NAMALWA (cell line): ENCODE measurements at regions not wholly inside any gene's neighbourhood (a gene's known extent, or its start where the extent isn't known, plus 50 kb on each side); places are given as distances from the start of the nearest gene placed in this dataset.
"Not testable (repeated sequence)": the region's sequence is repeated elsewhere in the genome, so short reads cannot be mapped to it uniquely, and the experiment has no call there.

Source experiments
- DNase-seq: peaks from one replicate; pipeline ENCODE4 v3.0.0-alpha.2; 2015; ENCODE audit warnings: low spot score

DNA sequence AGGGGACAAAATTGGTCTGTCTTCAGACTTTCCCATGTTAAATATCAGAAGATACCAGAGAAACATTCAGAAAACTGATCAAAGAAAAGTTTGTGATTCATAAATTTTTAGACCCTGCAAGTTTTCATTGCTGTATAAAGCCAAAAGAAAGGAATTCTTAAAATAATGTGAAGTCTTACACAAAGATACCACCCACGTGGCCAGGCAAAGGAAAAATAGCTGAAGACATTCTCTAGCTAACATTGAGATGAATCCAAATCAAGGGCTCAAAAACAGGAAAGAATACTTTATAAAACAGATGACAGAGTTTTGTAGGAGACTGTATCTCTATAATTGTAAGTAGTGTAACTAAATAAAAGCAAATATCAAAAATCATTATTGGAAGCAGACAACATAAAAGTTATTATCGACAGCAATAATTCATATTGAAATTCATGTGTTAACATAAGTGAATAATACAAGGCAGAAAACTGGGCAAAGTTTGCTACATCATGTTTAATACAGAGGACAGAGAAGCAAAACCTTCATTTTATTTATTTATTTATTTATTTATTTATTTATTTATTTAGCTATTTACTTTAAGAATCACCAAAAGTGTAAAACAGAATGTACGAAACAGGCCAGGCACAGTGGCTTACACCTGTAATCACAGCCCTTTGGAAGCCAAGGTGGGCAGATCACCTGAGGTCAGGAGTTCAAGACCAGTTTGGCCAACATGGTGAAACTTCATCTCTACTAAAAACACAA lies 204.6 kb upstream of the SLIT2 start:
- no peak for DNase-seq

GRCh38 chr4:20046179-20046578 lies 205.5 kb upstream of the SLIT2 start:
- no peak for DNase-seq

GRCh38 chr4:20044966-20045365 lies 206.7 kb upstream of the SLIT2 start:
- DNase-seq: no peak

- DNase-seq: no peak
These were observed 207.2 kb upstream of the SLIT2 start for GRCh38 chr4:20044502-20044911.

GRCh38 chr4:20043991-20044390 lies 207.7 kb upstream of the SLIT2 start:
- no peak for DNase-seq

GRCh38 chr4:20042769-20043168 lies 208.9 kb upstream of the SLIT2 start:
- no peak for DNase-seq

GRCh38 chr4:20041839-20042407 lies 209.8 kb upstream of the SLIT2 start:
- no peak for DNase-seq

GRCh38 chr4:20037745-20038144 lies 214.0 kb upstream of the SLIT2 start:
- DNase-seq: no peak

DNA sequence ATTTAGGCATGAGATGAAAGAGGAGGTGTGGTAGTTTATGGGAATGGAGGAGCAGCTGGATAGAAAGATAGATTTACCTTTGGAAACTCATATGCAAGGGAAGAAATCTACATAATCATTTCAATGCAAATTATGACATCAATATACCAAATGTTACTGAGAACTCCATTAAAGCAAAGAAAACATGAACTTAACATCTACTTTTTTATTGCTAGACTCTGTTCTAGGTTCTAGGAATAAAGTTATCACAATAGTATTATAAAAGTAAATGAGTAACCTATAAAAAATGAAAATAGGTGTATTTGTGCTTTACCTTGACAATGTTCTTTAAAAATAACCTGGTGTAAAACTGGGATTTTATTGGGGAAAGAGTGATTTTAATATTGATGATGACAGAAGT lies 221.6 kb upstream of the SLIT2 start:
- no peak for DNase-seq

DNA sequence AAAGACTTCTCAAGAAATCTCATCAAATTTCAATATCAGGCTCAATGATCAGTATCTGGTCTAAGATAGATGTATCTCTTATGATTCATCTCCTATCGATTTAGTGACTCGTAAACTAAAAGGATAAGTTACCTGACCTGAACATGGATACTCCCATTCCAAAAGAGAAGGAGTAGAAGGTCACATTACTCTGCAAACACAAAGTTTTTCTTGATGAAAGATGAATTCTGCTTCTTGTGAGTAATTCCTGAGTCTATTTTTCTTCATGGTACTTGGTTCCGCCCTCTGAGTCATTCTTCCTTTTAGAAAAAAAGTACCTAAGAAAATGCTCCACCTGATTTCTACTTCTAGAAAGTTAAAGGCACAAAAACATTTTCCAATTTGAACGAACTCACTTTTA lies 223.1 kb upstream of the SLIT2 start:
- no peak for DNase-seq

DNA sequence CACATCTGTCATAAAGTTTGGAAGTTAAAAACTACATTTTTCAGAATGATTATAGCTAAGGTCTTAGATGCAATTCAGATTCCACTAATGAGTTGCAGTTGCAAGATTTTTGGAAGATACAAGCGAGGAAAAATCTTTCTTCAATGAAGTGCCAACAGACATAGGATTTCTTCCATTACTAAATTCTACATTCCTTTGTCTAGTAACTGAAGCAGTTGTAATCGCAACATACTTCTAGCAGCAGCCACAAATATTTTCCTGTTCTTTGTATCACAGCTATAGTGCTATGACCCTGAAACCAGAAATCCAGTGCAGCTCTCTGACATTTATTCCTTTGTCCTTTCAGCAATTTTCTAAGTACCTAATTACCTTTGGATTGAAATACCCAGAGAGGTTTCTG lies 225.2 kb upstream of the SLIT2 start:
- no peak for DNase-seq

- no peak for DNase-seq
These were observed 229.2 kb upstream of the SLIT2 start for GRCh38 chr4:20022471-20022870.

GRCh38 chr4:20020056-20020455 lies 231.6 kb upstream of the SLIT2 start:
- no peak for DNase-seq

DNA sequence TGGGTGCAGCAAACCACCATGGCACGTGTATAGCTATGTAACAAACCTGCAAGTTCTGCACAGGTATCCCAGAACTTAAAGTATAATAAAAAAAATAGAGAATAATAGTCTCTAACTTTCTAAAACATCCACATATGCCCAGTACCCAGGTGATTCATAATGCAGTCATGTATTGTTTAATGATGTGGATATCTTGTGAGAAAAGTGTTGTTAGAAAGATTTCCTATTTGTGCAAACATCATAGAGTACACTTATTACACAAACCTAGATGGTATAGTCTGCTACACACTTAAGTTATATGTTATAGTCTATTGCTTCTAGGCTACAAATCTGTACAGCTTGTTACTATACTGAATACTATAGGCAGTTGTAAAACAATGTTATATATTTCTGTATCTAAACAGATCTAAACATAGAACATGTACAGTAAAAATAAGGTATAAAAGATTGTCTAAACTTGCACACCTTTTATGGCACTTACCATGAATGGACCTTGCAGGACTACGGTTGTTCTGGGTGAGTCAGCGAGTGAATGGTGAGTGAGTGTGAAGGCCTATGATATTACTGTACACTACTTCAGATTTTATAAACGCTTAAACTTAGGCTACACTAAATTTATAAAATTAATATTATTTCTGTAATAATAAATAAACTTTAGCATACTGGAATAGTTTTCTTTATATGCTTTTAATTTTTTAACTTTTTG lies 232.2 kb upstream of the SLIT2 start:
- no peak for DNase-seq

- DNase-seq: no peak
These were observed 234.0 kb upstream of the SLIT2 start for GRCh38 chr4:20017777-20018115.

DNA sequence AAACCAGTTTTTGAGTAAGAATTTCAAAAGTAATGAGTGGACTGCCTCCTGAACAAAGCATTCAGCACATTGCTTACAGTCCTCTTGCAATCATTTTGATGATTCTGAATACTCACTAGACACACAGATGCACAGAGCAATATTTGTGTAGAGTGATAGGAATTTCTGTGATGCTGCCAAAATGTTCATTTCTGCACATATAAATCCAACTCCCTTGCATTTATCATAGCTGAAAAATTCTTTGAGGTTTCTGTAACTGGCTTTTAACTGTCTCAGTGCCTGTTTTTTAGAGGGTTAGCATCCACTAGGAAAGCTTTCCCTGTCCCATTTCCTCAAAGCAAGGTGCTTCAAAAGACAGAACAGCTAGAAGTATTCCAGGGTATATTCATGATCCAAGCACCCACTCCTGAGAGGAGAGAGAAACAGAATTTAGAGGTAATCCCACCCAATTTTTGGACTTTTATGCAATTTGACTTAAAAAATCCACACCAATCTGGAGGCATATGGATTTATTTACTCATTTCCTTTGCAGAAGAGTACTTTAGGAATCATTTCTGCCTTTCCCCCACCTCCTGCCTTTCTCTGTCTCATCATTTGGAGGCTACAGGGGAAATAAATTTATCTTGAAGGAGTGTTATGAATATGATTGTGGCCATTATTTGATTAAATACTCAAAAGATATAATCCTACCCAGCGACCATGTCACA lies 234.5 kb upstream of the SLIT2 start:
- no peak for DNase-seq

DNA sequence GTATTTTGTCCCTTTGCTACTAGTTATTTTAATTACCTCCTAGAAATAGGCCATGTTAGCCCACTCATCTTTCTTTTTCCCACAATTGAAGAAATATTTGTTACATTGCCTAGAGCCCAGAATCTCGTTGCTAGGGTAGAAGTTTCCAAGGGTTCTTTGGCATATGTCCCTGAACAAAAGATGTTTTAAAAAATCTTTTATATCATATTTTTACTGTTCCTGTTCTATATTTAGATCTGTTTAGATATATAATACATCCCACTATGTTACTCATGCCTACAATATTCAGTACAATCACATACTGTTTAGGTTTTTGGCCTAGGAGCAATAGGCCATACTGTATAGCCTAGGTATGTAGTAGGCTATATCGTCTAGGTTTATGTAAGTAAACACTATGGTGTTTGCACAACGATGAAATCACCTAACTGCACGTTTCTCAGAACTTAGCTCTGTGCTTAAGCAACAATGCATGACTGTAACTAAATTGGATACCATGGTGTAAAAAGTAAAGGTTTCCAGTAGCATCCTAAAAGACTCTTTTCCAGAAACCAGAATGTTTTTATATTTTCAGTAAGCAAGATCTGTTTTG lies 236.0 kb upstream of the SLIT2 start:
- no peak for DNase-seq

DNA sequence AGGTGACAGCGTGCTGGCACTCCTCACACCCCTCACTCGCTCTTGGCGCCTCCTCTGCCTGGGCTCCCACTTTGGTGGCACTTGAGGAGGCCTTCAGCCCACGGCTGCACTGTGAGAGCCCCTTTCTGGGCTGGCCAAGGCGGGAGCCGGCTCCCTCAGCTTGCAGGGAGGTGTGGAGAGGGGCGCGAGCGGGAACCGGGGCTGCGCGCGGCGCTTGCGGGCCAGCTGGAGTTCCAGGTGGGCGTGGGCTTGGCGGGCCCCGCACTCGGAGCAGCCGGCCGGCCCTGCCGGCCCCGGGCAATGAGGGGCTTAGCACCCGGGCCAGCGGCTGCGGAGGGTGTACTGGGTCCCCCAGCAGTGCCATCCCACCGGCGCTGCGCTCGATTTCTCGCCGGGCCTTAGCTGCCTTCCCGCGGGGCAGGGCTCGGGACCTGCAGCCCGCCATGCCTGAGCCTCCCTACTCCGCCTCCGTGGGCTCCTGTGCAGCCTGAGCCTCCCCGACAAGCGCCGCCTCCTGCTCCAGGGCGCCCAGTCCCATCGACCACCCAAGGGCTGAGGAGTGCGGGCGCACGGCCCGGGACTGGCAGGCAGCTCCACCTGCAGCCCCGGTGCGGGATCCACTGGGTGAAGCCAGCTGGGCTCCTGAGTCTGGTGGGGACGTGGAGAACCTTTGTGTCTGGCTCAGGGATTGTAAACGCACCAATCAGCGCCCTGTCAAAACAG lies 247.7 kb upstream of the SLIT2 start:
- not testable (repeated sequence) for DNase-seq

DNA sequence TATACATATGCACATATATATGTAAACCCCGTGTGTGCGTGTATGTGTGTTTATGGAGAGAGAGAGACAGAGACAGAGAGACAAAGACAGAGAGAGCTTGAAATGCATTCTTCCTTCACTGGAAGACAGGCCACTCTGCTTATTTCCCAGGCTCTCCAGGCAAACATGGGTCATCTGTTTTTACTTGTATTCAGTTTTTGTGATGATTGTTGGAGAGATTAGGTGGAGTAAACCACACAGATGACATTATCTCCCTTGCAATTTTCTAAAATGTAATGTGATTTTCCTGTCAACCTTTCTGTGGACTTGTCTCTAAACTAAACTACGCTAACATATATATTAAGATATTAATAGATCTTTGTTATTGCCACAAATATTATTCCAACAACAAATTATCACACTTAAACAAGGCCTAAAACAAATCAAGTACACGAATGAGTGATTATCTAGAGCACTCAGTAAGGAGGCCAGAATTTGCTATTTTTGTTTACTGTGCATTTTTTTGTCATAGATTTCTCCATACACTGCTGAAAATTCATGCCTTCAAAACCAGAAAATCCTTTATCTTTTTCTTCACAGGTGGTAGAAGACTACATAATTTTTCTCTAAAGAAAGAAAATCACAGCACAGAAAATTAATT lies 251.8 kb upstream of the SLIT2 start:
- no peak for DNase-seq

DNA sequence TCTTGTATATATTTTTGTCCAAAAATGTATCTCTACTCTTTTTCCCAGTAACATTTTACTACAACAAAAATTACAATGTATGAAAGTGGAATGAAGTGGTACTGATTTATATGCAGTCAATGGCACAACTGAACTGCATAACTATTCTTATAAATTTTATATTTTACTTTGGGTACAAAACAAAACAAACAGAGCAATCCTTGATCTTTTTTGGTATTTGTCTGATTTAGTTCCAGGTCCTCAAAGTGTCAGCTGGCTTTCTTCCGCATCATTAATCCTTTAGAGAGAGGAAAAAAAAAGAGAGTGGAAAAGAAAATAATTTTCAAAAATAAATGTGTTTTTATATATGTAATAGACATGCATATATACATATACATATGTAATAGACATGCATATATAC lies 252.4 kb upstream of the SLIT2 start:
- no peak for DNase-seq

DNA sequence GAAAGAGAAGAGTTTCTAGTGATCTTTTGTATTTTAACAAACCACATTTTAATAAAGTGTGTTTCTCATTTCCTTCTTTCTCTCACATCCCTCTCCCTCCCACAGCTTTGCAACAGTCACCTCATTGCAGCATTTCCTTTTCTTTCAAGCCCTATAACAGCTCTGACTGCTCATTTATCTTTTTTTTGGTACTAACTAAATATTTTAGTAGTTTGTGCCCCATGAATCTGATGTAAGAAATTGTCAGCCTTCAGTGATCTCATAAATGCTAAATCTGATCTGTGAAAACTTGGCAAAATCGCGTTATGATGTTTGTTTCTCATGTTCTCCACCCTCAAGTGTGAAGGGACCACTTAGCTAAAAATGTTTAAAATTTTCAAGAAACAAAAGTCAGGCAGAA lies 258.5 kb upstream of the SLIT2 start:
- no peak for DNase-seq
